DMS79 treated with DMSO at 0.1 percent for 48 hours (cell line): ENCODE measurements at regions not wholly inside any gene's neighbourhood (a gene's known extent, or its start where the extent isn't known, plus 50 kb on each side); places are given as distances from the start of the nearest gene placed in this dataset.
A peak's percentile ranks its signal among the peaks of the same experiment; 100 is the strongest.
"Not testable (repeated sequence)": the region's sequence is repeated elsewhere in the genome, so short reads cannot be mapped to it uniquely, and the experiment has no call there.

Experiments used
- DNase-seq: peaks from one replicate; lab custom pipeline; 2025; lab: John Stamatoyannopoulos, UW

- DNase-seq, result no peak
Measured at GRCh38 chr1:96424877-96425276, 296.7 kb upstream of the PTBP2 start.

- no peak for DNase-seq
Measured at GRCh38 chr1:96425382-96426129, 296.0 kb upstream of the PTBP2 start.

GRCh38 chr1:96427616-96428015, 294.0 kb upstream of the PTBP2 start:
- no peak for DNase-seq

- no peak for DNase-seq
Measured at GRCh38 chr1:96445302-96445701, 276.3 kb upstream of the PTBP2 start.

GRCh38 chr1:96464066-96464465, 257.5 kb upstream of the PTBP2 start:
- no peak for DNase-seq

- no peak for DNase-seq
Measured at GRCh38 chr1:96464522-96464921, 257.1 kb upstream of the PTBP2 start.

- no peak for DNase-seq
Measured at GRCh38 chr1:96464991-96465390, 256.6 kb upstream of the PTBP2 start.

GRCh38 chr1:96465441-96465840, 256.1 kb upstream of the PTBP2 start:
- DNase-seq, result no peak

GRCh38 chr1:96466842-96467241, 254.7 kb upstream of the PTBP2 start:
- DNase-seq, result no peak

GRCh38 chr1:96469726-96470125, 251.9 kb upstream of the PTBP2 start:
- not testable (repeated sequence) for DNase-seq

GRCh38 chr1:96472471-96472870, 249.1 kb upstream of the PTBP2 start:
- no peak for DNase-seq

- no peak for DNase-seq
Measured at GRCh38 chr1:96473791-96474434, 247.7 kb upstream of the PTBP2 start.

- DNase-seq, result no peak
Measured at GRCh38 chr1:96474985-96475743, 246.4 kb upstream of the PTBP2 start.

GRCh38 chr1:96475903-96476302, 245.7 kb upstream of the PTBP2 start:
- DNase-seq, result peak; percentile 55

- DNase-seq, result peak; percentile 67
Measured at GRCh38 chr1:96478228-96478627, 243.4 kb upstream of the PTBP2 start.

GRCh38 chr1:96481409-96481808, 240.2 kb upstream of the PTBP2 start:
- DNase-seq, result no peak

GRCh38 chr1:96482616-96483015, 239.0 kb upstream of the PTBP2 start:
- DNase-seq, result no peak

GRCh38 chr1:96487394-96487793, 234.2 kb upstream of the PTBP2 start:
- no peak for DNase-seq

- no peak for DNase-seq
Measured at GRCh38 chr1:96487971-96488370, 233.6 kb upstream of the PTBP2 start.

- DNase-seq, result no peak
Measured at GRCh38 chr1:96488777-96489176, 232.8 kb upstream of the PTBP2 start.

- no peak for DNase-seq
Measured at GRCh38 chr1:96492236-96492635, 229.3 kb upstream of the PTBP2 start.

- DNase-seq, result no peak
Measured at GRCh38 chr1:96498744-96499340, 222.7 kb upstream of the PTBP2 start.

- DNase-seq, result no peak
Measured at GRCh38 chr1:96508233-96508632, 213.4 kb upstream of the PTBP2 start.
